Renal pelvis (tissue), 1 donor: ENCODE measurements at regions not wholly inside any gene's neighbourhood (a gene's known extent, or its start where the extent isn't known, plus 50 kb on each side); places are given as distances from the start of the nearest gene placed in this dataset.

Experiments used
- DNase-seq: peaks from one replicate; pipeline ENCODE4 v3.0.0-alpha.2; 2013

DNA sequence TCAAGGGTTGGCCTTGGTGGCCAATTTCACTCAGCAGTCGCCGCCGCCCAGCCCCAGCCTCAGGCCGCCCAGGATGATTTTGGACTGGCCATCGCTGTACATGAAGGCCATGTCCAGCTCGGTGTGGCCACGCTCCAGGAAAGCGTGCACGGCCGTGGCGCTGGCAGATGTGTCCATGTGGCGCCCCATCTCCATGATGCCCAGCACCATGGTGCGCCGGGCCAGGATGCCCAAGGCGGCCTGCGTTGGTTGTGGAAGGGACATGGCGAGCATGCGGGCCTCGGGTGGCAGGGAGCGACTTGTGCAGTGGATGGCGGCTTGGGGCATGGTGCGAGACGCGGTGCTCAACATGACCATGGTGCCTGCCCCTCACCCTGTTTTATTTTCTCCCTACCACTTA is 55.4 kb downstream of the ZCCHC12 start:
- no peak for DNase-seq

DNA sequence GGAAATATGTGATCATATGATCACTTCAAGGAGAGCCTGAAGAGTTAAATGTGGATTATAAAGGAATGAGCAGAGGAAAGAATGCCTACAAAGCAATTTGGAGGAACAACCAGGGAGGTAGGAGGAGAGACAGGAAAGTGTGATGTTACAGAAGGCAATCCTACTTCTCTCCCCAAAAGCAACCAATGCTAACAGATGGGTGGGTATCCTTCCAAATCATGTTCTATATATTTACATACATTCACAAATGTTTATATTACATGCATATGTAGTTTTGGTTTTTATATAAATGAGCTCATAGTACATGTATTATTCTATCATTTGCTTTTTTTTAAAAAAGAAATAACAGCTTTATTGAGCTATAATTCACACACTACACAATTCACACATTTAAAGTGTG is 56.0 kb downstream of the ZCCHC12 start:
- no peak for DNase-seq

DNA sequence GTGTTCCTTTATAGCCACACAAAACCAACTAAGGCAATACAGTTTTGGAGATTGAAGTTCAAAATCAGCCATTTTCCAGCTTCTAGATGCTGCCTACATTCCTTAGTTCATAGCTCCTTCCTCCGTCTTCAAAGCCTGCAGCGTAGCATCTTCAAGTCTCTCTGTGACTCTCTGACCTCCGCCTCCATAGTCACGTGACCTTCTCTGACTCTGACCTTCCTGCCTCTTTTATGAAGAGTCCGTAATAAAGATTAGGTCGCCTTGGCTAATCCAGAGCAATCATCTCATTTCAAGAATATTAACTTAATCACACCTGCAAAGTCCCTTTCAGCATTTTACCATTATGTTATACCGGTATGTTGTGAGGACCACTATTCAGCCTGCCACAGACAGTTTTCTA is 60.4 kb downstream of the ZCCHC12 start:
- no peak for DNase-seq

DNA sequence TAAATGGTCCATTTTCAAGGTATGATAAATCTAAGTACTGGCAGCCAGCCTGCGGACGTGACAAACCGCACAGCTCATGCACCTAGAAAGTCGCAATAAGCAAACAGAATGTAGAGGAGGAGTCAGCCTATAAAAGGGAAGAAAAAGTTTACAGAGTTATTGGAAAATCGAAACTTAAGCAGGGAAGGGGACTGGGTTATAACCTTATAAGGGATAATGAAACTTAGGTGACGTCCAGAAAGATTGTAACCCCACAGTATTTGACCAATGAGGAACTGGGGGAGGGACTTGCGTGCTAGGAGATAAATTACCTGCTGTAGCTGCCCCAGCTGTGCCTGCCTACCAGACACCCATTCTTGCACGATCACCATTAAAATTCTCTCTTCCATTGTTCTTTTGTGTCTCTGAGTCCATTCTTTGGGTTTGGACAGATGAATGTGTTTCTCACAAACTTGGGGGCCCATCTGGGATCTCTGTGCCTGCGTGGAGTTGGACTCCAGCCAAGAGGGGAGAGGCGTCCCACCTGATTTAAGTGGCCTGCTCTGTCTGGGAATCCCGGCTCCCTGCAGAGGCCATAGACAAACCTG is 61.0 kb downstream of the ZCCHC12 start:
- DNase-seq, result peak; percentile 1

DNA sequence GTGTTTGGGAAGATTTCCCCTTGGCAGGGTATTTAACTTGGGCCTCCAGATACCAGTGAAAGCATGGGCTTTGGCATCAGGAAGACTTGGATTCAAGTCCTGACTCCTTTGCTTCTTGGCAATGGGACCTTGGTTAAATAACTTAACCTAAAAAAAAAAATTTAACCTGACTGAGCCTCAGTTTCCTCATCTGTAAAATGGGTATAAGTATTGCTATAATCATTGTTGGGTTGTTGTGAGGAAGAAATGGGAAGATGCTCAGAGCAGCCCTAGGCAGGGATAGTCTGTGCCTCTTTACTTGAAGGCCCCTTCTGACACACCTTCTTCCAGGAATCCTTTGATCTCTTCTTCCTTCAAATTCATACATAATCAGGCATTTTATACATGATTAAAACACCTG is 70.3 kb downstream of the ZCCHC12 start:
- no peak for DNase-seq

DNA sequence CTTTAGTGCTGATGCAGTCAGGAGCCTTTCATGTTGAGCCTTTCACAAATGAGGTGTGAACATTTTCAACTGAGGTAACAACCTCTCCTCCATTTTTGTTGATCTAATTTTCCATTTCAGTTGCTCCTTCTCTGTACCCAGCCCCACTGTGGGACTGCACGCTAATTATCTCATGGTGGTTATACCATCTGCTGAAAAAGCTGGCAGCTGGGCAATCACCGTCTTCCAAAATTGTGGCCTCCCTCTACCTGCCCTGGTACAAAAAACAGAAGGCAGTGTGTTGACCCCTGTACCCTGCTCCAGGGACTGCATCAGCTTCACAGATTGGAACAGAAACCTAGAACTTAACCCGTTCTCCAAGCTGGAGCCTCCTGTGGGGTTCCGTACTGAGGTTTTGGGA is 72.4 kb upstream of the LONRF3 start:
- no peak for DNase-seq

DNA sequence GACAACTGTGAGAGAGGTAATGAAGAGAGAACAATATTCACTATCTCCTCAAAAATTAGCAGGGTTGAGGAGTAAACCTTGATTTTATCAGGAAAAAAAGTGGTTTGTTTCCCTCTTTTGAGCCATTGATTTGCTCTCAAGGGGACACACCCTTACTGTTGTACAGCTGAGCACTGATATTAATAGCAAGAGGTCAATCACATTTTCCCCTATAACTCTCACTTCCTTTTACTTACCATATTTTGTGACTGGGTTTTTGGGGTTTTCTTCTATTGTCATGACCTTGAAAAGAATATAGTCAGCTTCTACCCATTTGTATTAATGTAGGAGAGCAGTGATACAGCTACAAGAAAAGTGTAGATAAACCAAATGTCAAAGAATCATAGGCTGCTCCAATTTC is 70.2 kb upstream of the LONRF3 start:
- DNase-seq, result no peak

DNA sequence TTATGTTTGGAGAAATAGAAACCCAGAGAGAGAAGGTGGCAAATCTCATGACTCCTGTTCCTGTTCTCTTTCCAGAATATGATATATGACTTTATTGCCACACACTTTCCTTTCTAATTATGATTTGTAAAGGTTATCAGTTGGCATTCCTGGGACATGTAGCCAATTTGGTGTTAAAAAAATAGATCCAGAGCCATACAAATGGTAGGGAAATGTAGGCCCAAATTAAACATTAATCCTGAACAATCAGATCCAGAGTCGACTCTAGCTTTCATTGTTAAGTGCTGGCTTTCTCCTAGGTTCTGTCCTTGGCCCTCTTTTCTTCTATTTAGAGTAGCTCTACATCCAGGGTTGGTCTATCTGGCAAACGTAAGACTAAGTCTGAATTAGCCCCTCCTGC is 69.8 kb upstream of the LONRF3 start:
- DNase-seq, result no peak
